ENCODE measurements at regions not wholly inside any gene's neighbourhood (a gene's known extent, or its start where the extent isn't known, plus 50 kb on each side); places are given as distances from the start of the nearest gene placed in this dataset.

DNA sequence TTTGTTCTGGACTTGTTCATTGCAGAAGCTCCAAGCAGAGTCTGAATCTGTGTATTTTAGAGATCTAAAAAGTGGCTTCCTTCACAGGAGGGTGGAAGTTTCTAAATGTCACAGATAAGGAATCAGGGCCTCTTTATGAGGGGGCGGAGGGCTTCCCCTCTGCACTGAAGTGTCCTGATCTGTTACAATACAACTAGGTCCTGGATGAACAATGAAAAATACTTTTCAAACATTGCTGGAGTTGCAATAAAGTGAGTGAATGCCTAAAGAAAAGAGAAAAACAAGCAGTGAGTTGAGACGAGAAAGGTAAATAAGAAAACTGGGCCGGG, 179.3 kb upstream of the HDAC4 start:
- no peak for DNase-seq (ENCODE audit: extremely low spot score)
- CTCF ChIA-PET, result no interaction called here

GRCh38 chr2:239579524-239580198, 178.8 kb upstream of the HDAC4 start:
- DNase-seq (ENCODE audit: extremely low spot score), result no peak
- TF ChIP-seq CTCF (IDR thresholded peaks at IDR 0.05; ENCODE audit: control extremely low read depth, extremely low read depth, low read depth, missing control alignments), result no peak
- ChIA-PET POLR2A (no interaction called here), CTCF (no interaction called here)

More for the DNA sequence above, 179.3 kb upstream of the HDAC4 start:
- no peak for TF ChIP-seq CTCF (IDR thresholded peaks at IDR 0.05; ENCODE audit: control extremely low read depth, extremely low read depth, low read depth, missing control alignments)
- POLR2A ChIA-PET, result no interaction called here

DNA sequence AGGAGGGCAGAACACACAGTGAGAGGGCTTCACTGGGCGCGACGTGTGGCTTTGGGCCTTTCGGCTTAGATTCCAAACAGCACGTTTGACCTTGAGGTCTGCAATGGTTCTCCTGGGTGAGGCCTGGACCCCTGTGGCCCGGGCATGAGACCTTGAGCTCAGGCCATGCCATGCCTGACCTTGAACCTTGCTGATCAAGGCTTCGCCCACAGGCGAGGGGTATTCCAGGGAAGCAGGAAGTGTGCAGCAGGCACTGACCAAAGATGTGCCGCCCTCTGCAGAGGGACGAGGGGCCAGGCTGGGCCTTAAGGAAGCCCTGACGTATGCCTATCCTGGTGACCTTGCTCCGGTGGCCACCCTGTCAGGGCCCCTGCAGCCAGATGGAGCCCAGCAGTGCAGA, 178.3 kb upstream of the HDAC4 start:
- no peak for TF ChIP-seq CTCF (IDR thresholded peaks at IDR 0.05; ENCODE audit: control extremely low read depth, extremely low read depth, low read depth, missing control alignments)

GRCh38 chr2:239578381-239578780, 177.6 kb upstream of the HDAC4 start:
- CTCF ChIA-PET, result interaction anchor here (0.8 kb wide), 1 partner anchor 11 kb away, joined by 3 read pairs; no protein-coding TSS in a partner anchor
- POLR2A ChIA-PET, result no interaction called here
- TF ChIP-seq CTCF (IDR thresholded peaks at IDR 0.05; ENCODE audit: control extremely low read depth, extremely low read depth, low read depth, missing control alignments), result no peak

More for the DNA sequence above, 178.3 kb upstream of the HDAC4 start:
- ChIA-PET POLR2A (no interaction called here), CTCF (no interaction called here)
- DNase-seq (ENCODE audit: extremely low spot score), result no peak

DNA sequence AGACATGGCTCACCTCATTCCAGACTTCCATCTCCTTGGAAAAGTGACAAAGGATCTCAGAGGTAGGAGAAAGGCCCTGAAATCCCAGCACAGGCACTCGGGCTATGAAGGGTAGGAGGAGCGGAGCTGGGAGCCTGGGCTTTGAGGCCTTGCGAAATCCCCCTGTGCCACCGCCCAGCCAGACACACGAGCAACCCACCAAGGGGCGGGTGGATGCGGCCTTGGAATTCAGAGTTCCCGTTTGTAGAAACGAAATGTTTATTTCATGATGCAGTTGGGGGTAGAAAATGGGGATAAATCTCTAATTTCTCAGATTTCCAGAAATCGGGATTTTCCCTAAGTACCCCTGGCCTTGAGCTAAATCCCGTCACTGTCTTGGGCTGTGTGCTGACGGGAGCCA, 177.1 kb upstream of the HDAC4 start:
- TF ChIP-seq CTCF (IDR thresholded peaks at IDR 0.05; ENCODE audit: control extremely low read depth, extremely low read depth, low read depth, missing control alignments), result no peak
- POLR2A ChIA-PET, result no interaction called here
- CTCF ChIA-PET, result interaction anchor here (0.8 kb wide), 1 partner anchor 11 kb away, joined by 3 read pairs; no protein-coding TSS in a partner anchor
- no peak for DNase-seq (ENCODE audit: extremely low spot score)

More at GRCh38 chr2:239578381-239578780, 177.6 kb upstream of the HDAC4 start:
- no peak for DNase-seq (ENCODE audit: extremely low spot score)

DNA sequence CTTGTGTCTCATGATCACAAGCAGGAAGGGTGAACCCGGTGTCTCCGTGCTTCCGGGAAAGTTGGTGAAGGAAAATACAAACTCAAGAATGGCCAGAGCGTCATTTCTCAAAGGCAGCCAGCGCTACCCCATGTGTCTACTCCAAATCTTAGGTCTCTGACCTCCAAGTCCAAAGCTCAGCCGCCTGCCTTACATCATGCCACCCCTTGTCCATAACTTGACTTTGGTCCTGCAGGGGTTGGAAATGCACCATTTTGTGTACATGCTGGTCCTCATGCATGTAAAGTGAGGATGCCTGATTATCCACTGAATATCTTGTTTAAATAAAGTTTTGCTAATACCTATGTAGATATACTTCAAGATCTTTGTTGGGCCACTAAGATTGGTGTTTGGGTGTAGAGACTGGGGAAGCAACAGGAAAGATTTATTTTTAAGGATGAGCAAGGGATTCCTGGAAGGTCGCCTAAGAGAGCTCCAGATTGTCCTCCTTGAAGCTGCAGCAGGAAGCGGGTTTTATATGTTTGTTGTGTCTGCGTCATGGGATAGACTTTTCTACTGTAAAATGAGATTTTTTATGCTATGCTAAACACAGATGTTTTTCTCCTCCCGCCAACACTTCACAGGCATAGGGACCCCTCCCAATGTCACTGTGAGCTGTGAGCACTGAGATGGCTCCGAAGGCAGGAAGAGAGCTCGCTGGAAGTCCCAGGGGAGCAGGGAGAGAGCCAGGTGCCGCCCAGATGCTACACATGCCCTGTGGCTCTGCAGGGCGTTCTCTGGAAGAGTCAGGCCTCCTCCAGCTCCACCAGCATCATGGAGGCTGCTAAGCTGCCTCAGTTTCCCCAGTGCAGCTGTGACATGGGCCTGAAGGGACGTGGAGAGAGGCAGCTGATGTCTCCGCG, 176.2 kb upstream of the HDAC4 start:
- TF ChIP-seq CTCF (IDR thresholded peaks at IDR 0.05; ENCODE audit: control extremely low read depth, extremely low read depth, low read depth, missing control alignments), result no peak
- ChIA-PET CTCF (interaction anchor here (1.2 to 1.5 kb wide), 2 partner anchors 19 to 484 kb away, joined by 3 to 4 read pairs; no protein-coding TSS in a partner anchor), POLR2A (no interaction called here)
- DNase-seq (ENCODE audit: extremely low spot score), result no peak

Measured in GM10248 (cell line).